HG03342 (cell line): ENCODE measurements at regions not wholly inside any gene's neighbourhood (a gene's known extent, or its start where the extent isn't known, plus 50 kb on each side); places are given as distances from the start of the nearest gene placed in this dataset.
"Not testable (repeated sequence)": the region's sequence is repeated elsewhere in the genome, so short reads cannot be mapped to it uniquely, and the experiment has no call there.

Experiments
- ATAC-seq: cut with Tn5 transposase; IDR thresholded peaks from one replicate; pipeline ENCODE4 v1.9.1; 2021; ENCODE audit warnings: mild to moderate bottlenecking, moderate library complexity; ENCODE audit not compliant: unreplicated experiment

GRCh38 chr13:90908792-90909191, 438.7 kb upstream of the MIR17HG start:
- ATAC-seq: no peak

- no peak for ATAC-seq
These were observed 437.4 kb upstream of the MIR17HG start for GRCh38 chr13:90910018-90910639.

- no peak for ATAC-seq
These were observed 435.2 kb upstream of the MIR17HG start for GRCh38 chr13:90912247-90912646.

- no peak for ATAC-seq
These were observed 429.0 kb upstream of the MIR17HG start for GRCh38 chr13:90918536-90918935.

- ATAC-seq: no peak
These were observed 428.3 kb upstream of the MIR17HG start for GRCh38 chr13:90919153-90919552.

- ATAC-seq: no peak
These were observed 421.0 kb upstream of the MIR17HG start for GRCh38 chr13:90926459-90926858.

GRCh38 chr13:90928109-90928508, 419.4 kb upstream of the MIR17HG start:
- ATAC-seq: no peak

DNA sequence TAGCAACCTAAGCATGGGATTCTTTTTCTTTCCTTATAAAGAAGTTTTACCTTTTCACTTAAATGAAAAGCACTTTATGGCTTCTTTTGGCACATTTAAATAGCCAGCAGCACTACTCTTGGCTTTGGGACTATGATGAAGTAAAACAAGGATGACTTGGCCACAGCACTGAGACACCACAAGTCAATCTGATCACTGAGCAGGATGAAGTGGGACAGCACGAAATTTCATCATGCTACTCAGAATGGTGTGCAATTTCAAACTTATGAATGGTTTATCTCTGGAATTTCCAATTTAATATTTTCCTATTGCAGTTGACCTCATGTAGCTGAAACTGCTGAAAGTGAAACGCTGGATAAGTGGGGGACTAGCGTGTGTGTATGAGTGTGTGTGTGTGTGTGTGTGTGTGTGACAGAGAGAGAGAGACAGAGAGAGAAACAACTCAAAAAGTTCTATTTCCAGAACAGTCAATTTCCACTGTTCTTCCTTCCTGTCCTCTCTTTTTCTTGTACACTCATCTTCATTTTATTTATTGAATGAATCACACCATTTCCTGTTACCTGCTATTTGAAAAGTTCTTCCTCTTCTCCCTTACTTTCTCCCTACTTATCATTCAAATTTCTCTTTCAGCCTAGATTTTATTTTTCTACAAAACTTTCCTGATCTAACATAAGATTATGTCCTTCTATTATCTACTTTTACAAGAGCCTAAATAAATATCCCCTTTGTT, 414.2 kb upstream of the MIR17HG start:
- ATAC-seq: no peak

DNA sequence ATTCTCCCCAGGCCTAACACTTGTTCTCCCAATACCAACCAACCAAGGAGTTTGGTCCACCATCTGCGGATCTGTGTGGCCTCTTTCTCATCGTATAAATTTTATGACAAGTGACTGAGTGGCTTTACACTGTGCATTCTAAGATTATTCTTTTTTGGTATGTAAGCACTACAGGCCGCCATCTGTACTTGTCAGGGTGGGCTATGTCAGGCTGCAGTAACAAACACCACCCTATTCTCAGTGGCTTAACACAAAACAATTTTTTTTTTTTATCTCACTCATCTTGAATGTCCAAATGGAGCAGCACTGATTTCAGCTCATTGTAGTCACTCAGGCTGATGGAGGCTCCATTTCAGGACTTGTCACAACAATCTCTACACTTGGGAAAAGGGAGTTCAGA, 412.7 kb upstream of the MIR17HG start:
- ATAC-seq: no peak

- no peak for ATAC-seq
These were observed 408.6 kb upstream of the MIR17HG start for GRCh38 chr13:90938848-90939247.

DNA sequence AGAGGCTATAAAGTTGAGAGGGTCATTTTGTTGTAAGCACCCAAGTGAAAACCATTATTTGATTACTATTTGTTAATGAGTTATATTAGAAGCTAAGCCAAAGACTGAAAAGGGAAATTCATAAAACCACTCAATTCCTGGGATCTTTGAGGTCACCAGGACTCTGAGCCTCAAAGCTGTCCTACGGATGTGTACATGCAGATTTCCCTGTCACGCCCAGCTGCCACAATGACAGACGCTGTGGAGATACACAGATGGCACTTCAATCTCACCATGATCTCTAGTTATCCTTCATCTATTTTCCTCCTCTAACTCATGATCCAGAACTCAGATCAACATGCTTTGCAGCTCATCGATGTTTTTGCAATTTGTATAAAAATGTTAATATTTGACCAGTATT, 403.5 kb upstream of the MIR17HG start:
- no peak for ATAC-seq

- ATAC-seq: not testable (repeated sequence)
These were observed 402.3 kb upstream of the MIR17HG start for GRCh38 chr13:90945146-90945545.

GRCh38 chr13:90946125-90946524, 401.4 kb upstream of the MIR17HG start:
- ATAC-seq: not testable (repeated sequence)

DNA sequence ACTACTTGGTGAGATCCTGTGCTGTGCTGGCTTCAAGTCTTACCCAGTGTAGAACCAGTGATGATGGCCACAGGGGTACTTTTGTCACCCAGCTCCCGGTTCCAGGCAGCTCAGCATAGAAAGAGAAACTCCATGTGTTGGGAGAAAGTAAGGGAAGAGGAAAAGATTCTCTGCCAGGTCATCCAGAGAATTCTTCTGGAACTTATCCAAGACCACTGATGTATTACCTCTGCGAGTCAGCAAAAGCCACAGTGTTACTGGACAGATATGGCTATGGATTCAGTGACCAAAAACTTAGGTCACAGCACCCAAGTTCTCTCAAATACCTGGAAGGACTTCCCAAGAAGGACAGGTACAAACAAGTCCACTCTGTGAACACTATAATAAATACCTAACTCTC, 399.5 kb upstream of the MIR17HG start:
- ATAC-seq: no peak

GRCh38 chr13:90950160-90950559, 397.3 kb upstream of the MIR17HG start:
- ATAC-seq: no peak

GRCh38 chr13:90951663-90952062, 395.8 kb upstream of the MIR17HG start:
- ATAC-seq: no peak

- no peak for ATAC-seq
These were observed 395.2 kb upstream of the MIR17HG start for GRCh38 chr13:90952326-90952725.

DNA sequence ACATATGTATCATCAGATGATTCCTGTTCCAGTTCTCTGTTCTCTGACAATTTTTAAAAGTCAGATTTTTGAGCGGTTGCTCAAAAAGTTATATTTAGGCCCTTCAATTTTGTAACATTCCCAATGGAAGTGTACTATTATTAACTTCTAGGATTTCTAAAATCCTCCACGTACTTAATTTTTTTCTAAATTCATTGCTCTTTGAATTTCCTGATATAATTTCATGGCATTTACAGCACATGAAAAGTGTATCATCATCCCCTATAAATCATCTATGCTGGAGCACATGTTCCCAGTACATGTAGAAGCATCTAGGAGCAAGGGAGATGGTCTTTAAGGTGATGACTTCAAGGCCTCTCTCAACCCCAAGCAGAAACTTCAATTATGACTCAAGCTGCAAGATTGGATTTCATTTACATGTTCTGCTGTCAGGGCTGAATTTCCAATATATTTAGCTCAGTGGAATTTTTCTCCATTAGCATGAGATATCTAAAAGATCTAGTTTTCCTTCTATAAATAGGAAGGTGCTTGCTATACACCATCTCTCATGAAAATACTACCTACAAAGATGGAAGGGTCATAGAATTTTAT, 392.8 kb upstream of the MIR17HG start:
- no peak for ATAC-seq

- no peak for ATAC-seq
These were observed 391.5 kb upstream of the MIR17HG start for GRCh38 chr13:90956031-90956430.

DNA sequence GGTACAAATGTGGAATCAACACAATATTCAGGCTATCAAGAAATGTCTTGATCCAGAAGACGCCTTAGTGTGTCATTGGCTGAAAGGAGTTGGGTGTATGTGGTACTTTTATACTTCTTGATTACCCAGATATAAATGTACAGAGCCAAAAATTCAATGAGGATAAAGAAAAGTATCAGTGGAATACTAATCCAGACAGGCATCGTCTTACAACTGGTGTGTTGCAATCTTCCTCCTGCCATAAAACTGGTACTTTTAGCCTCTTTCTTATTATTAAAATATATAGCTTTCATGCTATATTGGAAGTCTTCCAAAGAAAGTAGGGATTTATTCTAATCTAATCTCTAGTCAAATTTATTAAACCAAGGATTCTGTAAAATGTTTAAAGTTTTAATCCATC, 388.6 kb upstream of the MIR17HG start:
- ATAC-seq: no peak

DNA sequence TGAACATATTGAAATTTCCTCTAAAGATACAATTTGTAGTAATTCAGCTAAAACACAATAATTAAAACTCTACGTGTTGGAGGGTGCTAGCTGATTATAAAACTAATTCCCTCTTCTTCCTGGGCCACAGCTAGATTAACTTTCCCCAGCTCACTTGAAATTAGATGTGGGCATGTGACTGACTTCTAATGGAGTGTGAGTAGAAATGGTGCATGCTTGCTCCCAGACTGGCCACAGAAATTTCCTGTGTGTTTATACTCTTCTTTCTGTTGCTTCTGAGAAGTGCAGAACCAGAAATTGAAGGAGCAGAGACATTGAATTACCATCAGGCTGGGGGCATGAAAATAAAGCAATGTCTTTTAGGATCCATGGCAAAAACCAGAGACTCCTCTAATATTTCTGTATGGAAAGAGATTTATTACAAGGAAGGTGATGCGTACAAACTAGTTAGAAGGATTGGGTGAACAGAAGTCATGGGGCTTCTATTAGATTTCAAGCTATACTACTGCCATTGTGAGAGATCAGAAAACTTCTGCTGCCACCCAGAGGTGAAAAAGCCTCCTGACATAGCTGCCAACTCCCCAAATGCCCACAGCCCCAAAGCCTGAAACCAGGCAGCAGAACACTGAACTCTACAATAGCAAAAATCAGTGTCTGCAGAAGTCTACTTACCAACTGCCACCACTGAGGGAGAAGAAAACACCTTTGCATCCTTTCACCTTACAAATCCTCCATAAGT, 379.2 kb upstream of the MIR17HG start:
- no peak for ATAC-seq
